BE2C (cell line): ENCODE measurements at regions not wholly inside any gene's neighbourhood (a gene's known extent, or its start where the extent isn't known, plus 50 kb on each side); places are given as distances from the start of the nearest gene placed in this dataset.

ENCODE experiments used
- DNase-seq: peaks from one replicate; pipeline ENCODE4 v3.0.0-alpha.2; 2020
- H3K27me3 ChIP-seq: fragments of 250-450 bp; sonication (Bioruptor Pico); 2 replicates; pipeline ENCODE4 v1.5.1; 2020; ENCODE audit warnings: mild to moderate bottlenecking
- H3K36me3 ChIP-seq: fragments of 250-450 bp; sonication (Bioruptor Pico); 2 replicates; pipeline ENCODE4 v1.5.1; 2020; ENCODE audit warnings: mild to moderate bottlenecking
- H3K4me1 ChIP-seq: fragments of 250-450 bp; sonication (Bioruptor Pico); 2 replicates; pipeline ENCODE4 v1.5.1; 2020
- H3K4me3 ChIP-seq: 2 replicates; pipeline ENCODE4 v1.5.1; 2011; ENCODE audit warnings: low read depth, low read length
- H3K9me3 ChIP-seq: fragments of 250-450 bp; sonication (Bioruptor Pico); 2 replicates; pipeline ENCODE4 v1.5.1; 2020
- TF ChIP-seq, protein P1 (sequence below): IDR thresholded peaks from 2 replicates; pipeline ENCODE4 v1.5.1; 2012; ENCODE audit warnings: mild to moderate bottlenecking, low read depth, low read length

DNA sequence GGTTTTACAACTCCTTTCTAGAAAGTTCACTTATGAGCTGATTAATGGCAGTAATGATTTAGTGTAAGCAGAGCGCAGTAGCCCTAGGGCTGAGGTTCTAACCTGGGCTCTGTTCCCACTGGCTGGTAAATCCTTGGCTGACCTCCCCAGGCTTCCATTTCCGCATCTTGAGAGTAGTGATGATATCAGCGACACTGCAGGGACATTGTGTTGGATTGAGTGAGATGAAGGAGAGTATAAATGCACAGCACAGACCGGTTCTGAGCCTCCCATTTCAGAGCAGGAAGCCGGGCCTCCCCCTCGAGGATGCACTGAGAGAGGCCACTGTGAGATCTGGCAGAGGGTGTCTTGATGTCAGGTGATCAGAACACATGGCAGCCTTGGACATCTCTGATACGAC is 477.2 kb upstream of the SULF2 start:
- Histone ChIP-seq H3K9me3 (no peaks in the 10 kb centered on the region), H3K4me1 (peaks cover 14% of the 10 kb centered on the region), H3K4me3 (no peak overlapping the region), H3K36me3 (no peaks in the 10 kb centered on the region), H3K27me3 (no peaks in the 10 kb centered on the region)
- no peak for DNase-seq
- TF ChIP-seq, protein P1, sequence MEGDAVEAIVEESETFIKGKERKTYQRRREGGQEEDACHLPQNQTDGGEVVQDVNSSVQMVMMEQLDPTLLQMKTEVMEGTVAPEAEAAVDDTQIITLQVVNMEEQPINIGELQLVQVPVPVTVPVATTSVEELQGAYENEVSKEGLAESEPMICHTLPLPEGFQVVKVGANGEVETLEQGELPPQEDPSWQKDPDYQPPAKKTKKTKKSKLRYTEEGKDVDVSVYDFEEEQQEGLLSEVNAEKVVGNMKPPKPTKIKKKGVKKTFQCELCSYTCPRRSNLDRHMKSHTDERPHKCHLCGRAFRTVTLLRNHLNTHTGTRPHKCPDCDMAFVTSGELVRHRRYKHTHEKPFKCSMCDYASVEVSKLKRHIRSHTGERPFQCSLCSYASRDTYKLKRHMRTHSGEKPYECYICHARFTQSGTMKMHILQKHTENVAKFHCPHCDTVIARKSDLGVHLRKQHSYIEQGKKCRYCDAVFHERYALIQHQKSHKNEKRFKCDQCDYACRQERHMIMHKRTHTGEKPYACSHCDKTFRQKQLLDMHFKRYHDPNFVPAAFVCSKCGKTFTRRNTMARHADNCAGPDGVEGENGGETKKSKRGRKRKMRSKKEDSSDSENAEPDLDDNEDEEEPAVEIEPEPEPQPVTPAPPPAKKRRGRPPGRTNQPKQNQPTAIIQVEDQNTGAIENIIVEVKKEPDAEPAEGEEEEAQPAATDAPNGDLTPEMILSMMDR = no peak

DNA sequence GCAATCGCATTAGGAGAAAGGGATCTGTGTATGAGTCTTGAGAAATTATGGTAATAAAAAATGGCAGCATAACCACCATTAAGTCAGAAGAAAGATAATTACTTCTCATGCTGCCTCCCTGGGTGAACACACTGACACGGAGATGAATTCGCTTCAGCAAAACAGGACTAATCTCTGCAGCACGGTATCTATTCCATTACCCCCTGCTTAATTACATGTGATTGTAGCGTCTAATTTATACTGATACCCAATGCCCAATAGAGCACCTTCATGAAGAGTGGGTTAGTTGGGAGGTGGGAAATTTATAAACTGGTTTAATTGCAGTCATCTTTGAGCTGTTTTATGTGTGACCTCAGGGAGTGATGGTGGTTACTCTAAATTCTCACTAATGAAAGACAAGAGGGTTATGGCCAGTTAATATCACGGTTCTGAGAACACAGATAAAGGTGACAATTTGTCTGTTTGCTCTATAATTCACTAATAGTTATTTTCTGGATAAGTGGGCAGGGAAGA is 476.2 kb upstream of the SULF2 start:
- Histone ChIP-seq H3K9me3 (no peaks in the 10 kb centered on the region), H3K27me3 (no peaks in the 10 kb centered on the region)

DNA sequence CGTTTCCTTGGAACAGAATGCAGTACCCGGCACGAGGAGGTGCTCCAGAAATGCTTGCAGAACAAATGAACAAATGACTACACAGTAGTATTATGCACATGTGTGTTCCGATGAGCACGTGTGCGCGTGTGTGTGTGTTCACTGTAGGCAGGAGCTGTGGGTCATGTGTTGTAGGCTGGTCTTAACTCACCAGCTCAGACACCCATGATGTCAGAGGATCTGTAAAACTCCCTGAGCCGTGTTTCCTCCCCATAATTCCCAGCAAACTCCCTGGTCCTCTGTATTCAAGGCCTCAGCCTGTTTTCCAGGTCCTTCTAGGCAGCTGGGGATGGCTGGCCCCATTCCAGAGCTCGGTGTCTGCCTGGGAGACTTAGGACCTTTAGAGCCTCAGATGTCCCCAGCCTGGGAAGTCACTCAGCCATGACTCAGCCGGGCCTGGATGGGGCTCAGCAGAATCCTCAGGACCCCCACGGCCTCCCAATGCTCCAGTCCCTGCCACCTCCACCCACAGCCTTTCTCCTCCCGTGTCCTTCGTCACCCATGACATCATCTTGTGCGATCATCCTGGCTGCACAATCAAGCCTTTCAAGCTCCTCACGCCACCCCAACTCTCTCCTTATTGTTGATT is 475.0 kb upstream of the SULF2 start:
- H3K36me3 ChIP-seq = no peaks in the 10 kb centered on the region

More for the DNA sequence above, 476.2 kb upstream of the SULF2 start:
- no peak for DNase-seq
- Histone ChIP-seq H3K4me1 (peaks cover 14% of the 10 kb centered on the region), H3K36me3 (no peaks in the 10 kb centered on the region), H3K4me3 (no peak overlapping the region)
- TF ChIP-seq, protein P1 = no peak

DNA sequence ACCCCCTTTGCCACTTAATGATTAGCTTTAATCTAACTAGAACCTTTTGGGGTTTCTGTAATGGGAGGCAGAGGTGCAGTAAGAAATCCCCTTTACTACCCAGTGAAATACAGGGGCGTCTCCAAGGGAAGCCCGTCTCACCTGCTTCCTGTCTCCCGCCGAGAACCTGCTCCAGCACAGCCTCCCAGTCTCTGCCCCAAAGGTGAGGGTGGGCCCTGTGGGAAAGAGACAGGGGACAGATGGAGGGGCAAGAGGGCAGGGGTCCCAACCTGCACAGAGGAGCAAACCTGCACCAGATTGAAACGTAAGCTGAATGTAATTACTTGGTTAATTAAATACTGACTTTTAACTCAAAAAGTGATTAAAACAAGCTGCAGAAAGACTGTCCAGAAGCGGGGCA is 474.2 kb upstream of the SULF2 start:
- TF ChIP-seq, protein P1 = no peak
- Histone ChIP-seq H3K4me1 (peaks cover 14% of the 10 kb centered on the region), H3K36me3 (no peaks in the 10 kb centered on the region), H3K27me3 (no peaks in the 10 kb centered on the region), H3K9me3 (no peaks in the 10 kb centered on the region), H3K4me3 (no peak overlapping the region)
- no peak for DNase-seq

More for the DNA sequence above, 475.0 kb upstream of the SULF2 start:
- TF ChIP-seq, protein P1 = no peak
- H3K27me3 ChIP-seq = no peaks in the 10 kb centered on the region
- no peak overlapping the region for H3K4me3 ChIP-seq
- peaks cover 14% of the 10 kb centered on the region for H3K4me1 ChIP-seq
- H3K9me3 ChIP-seq = no peaks in the 10 kb centered on the region
- peak; percentile 91 for DNase-seq

DNA sequence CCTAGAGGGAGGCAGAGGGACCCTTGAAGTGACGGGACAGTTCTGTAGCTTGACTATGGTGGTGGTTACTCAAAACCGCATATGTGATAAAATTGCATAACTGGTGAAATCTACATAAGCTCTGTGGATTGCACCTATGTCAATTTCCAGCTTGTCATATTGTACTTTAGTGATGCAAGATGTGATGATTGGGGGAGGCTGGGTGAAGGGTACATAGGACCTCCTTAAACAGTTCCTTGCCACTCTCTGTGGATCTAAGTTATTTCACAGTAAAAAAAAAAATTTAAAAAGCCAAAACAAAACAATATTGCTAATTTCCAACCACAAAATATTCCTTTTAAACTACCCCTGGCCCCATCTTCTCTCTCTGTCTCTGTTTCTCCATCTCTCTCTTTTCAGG is 472.6 kb upstream of the SULF2 start:
- H3K9me3 ChIP-seq = no peaks in the 10 kb centered on the region
- H3K4me3 ChIP-seq = no peak overlapping the region
- TF ChIP-seq, protein P1 = no peak
- H3K36me3 ChIP-seq = no peaks in the 10 kb centered on the region
- no peaks in the 10 kb centered on the region for H3K27me3 ChIP-seq
- H3K4me1 ChIP-seq = peaks cover 14% of the 10 kb centered on the region
- DNase-seq = no peak

DNA sequence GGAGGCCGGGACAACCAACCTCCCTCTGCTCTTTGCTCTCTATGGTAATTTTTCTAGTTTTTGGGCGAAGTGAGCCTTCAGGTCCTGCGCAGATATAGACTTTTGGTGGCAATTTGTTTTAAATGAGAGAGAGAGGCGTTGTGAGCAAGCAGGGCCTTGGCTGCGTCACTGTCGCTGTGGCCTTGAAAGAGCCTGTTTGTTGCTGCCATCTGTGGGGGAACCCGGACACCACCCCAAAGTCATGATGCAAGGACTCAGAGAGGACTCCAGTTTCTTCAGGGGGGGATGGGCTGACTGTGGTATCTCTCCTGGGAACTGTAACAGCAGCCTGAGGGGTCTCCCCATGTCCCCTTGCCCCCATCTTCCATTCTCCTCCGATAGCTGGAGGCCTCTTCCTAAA is 462.7 kb upstream of the SULF2 start:
- no peaks in the 10 kb centered on the region for H3K36me3 ChIP-seq
- H3K27me3 ChIP-seq = no peaks in the 10 kb centered on the region
- no peak for DNase-seq
- no peaks in the 10 kb centered on the region for H3K9me3 ChIP-seq
- H3K4me1 ChIP-seq = no peaks in the 10 kb centered on the region
- no peak overlapping the region for H3K4me3 ChIP-seq
- TF ChIP-seq, protein P1 = no peak
